K562 (cell line): ENCODE measurements at regions not wholly inside any gene's neighbourhood (a gene's known extent, or its start where the extent isn't known, plus 50 kb on each side); places are given as distances from the start of the nearest gene placed in this dataset.

Source experiments
- ATAC-seq: fragments of 200-7000 bp; cut with Tn5 transposase; 3 replicates; pipeline ENCODE4 v1.9.1; 2020; ENCODE audit warnings: moderate library complexity
- BruUV-seq: library from RNA; stranded (reverse); fragments of 400-500 nt; replicated peaks from 2 replicates; lab custom pipeline; 2021; lab: Mats Ljungman, UMichigan
- CTCF ChIA-PET: fragments of 300-600 bp; formaldehyde crosslinking; extraction: SDS; loops from one replicate; lab custom pipeline; 2021; ENCODE audit warnings: low intra/inter-chr PET ratio; lab: Yijun Ruan, JAX
- POLR2A ChIA-PET: fragments of 300-600, 350-650 bp; sonication (Branson Sonifier 250); formaldehyde crosslinking; extraction: SDS; loops from one replicate; lab custom pipeline; 2021; ENCODE audit warnings: antibody characterized with exemption, inconsistent platforms; lab: Yijun Ruan, JAX
- DNase-seq, 4 experiments: peaks; one replicate each; pipeline versions ENCODE4 v3.0.0 to v3.0.0-alpha.2; 2011 to 2018; ENCODE audit warnings: low spot score in 3 of 4, mixed read lengths in 3 of 4; ENCODE audit errors: extremely low read depth in 1 of 4
- FAIRE-seq: peaks from 2 replicates; lab custom pipeline; 2011; peaks lifted over from hg19 to GRCh38; lab: Jason Lieb, UNC
- H2AFZ ChIP-seq: 2 replicates; pipeline ENCODE4 v1.6.0; 2011; ENCODE audit warnings: low read depth, low read length, control low read depth, inconsistent platforms
- H3K27ac ChIP-seq: fragments of 200-600 bp; 3 replicates; pipeline ENCODE4 v1.8.0; 2011; ENCODE audit warnings: low read depth, mild to moderate bottlenecking, control low read depth, inconsistent platforms, low read length, moderate library complexity, mixed read lengths; ENCODE audit errors: extremely low read depth
- H3K27me3 ChIP-seq, 2 experiments: fragments of 300-600 bp in 1 of 2; 2 replicates in 1 of 2; 3 replicates in 1 of 2; pipeline versions ENCODE4 v1.6.0 to v1.8.0; 2011; ENCODE audit warnings: inconsistent platforms in 2 of 2, low read length in 2 of 2, mild to moderate bottlenecking in 1 of 2, mixed read lengths in 1 of 2, moderate library complexity in 1 of 2; ENCODE audit not compliant: control insufficient read depth in 2 of 2, insufficient read depth in 2 of 2
- H3K36me3 ChIP-seq: fragments of 300-600 bp; 3 replicates; pipeline ENCODE4 v1.8.0; 2011; ENCODE audit warnings: mild to moderate bottlenecking, low read length, inconsistent platforms; ENCODE audit not compliant: control insufficient read depth, insufficient read depth
- H3K4me1 ChIP-seq, 2 experiments: fragments of 200-600 bp in 1 of 2; replicated peaks in 1 of 2; 2 replicates in 1 of 2; 3 replicates in 1 of 2; pipeline versions ENCODE4 v1.5.1 to v1.8.0; 2011; ENCODE audit warnings: inconsistent platforms in 2 of 2, low read length in 2 of 2, mild to moderate bottlenecking in 1 of 2, mixed read lengths in 1 of 2, moderate library complexity in 1 of 2; ENCODE audit not compliant: control insufficient read depth in 2 of 2, insufficient read depth in 2 of 2
- H3K4me2 ChIP-seq: 2 replicates; pipeline ENCODE4 v1.6.1; 2011; ENCODE audit warnings: low read length, control low read depth, inconsistent platforms, mixed read lengths; ENCODE audit not compliant: insufficient read depth
- H3K4me3 ChIP-seq: fragments of 200-600 bp; sonication (generic), shearing (Covaris generic); 2 replicates; pipeline ENCODE4 v1.5.1; 2016; ENCODE audit warnings: control low read depth, inconsistent platforms
- H3K79me2 ChIP-seq: fragments of 200-600 bp; 3 replicates; pipeline ENCODE4 v1.8.0; 2011; ENCODE audit warnings: low read length, inconsistent platforms; ENCODE audit not compliant: control insufficient read depth, insufficient read depth
- H3K9ac ChIP-seq, 2 experiments: 2 replicates each; pipeline versions ENCODE4 v1.6.0 to v1.6.1; 2011; ENCODE audit warnings: low read depth in 2 of 2, low read length in 2 of 2, control low read depth in 1 of 2, inconsistent platforms in 1 of 2, mild to moderate bottlenecking in 1 of 2, mixed read lengths in 1 of 2; ENCODE audit not compliant: insufficient read depth in 1 of 2
- H3K9me1 ChIP-seq: one replicate; pipeline ENCODE4 v1.6.0; 2011; ENCODE audit warnings: inconsistent platforms, mild to moderate bottlenecking, low read length, moderate library complexity; ENCODE audit not compliant: control insufficient read depth, insufficient read depth
- H3K9me3 ChIP-seq: replicated peaks from 2 replicates; pipeline ENCODE4 v1.5.1; 2011; ENCODE audit warnings: low read depth, low read length, inconsistent platforms; ENCODE audit not compliant: control insufficient read depth, insufficient read depth
- H4K20me1 ChIP-seq: replicated peaks from 2 replicates; pipeline ENCODE4 v1.6.1; 2011; ENCODE audit warnings: low read length, inconsistent platforms, mixed read lengths; ENCODE audit not compliant: control insufficient read depth, insufficient read depth
- BRCA1 ChIP-seq, 2 experiments: fragments of 450-650 bp in 1 of 2; sonication (generic) in 1 of 2; formaldehyde crosslinking in 1 of 2; IDR thresholded peaks; 2 replicates each; pipeline versions ENCODE4 v1.5.0 to v1.6.1; 2017 to 2020; ENCODE audit warnings: mild to moderate bottlenecking in 1 of 2, missing genetic modification reagents in 1 of 2
- CBX2 ChIP-seq: fragments of 200-600 bp; sonication (generic); IDR thresholded peaks from one replicate; pipeline ENCODE4 v1.6.1; 2012; ENCODE audit warnings: mild to moderate bottlenecking, low read length, inconsistent platforms; ENCODE audit not compliant: insufficient read depth, poor library complexity, severe bottlenecking
- EP400 ChIP-seq: fragments of 450-650 bp; IDR thresholded peaks from 2 replicates; pipeline ENCODE4 v1.6.1; 2017; ENCODE audit warnings: antibody characterized with exemption, mild to moderate bottlenecking, moderate library complexity
- FOXA3 ChIP-seq, 2 experiments: fragments of 450-650 bp in 1 of 2; sonication (generic) in 1 of 2; formaldehyde crosslinking; IDR thresholded peaks in 1 of 2; conservative IDR thresholded peaks in 1 of 2; 2 replicates each; pipeline versions ENCODE4 v1.4.0 to v1.8.0; 2020 to 2022; ENCODE audit warnings: mild to moderate bottlenecking in 2 of 2, missing genetic modification reagents in 1 of 2
- FUS ChIP-seq: fragments of 200-400 bp; formaldehyde crosslinking; optimal IDR thresholded peaks from 2 replicates; pipeline ENCODE3; 2017; ENCODE audit warnings: low read depth, low read length
- GTF2E2 ChIP-seq: fragments of 200-800 bp; sonication (Bioruptor generic); IDR thresholded peaks from 2 replicates; pipeline ENCODE4 v1.6.1; 2016; ENCODE audit warnings: missing genetic modification characterization, missing compliant biosample characterization
- HDAC6 ChIP-seq: IDR thresholded peaks from 2 replicates; pipeline ENCODE4 v1.6.1; 2012; ENCODE audit warnings: low read depth, mild to moderate bottlenecking, control low read depth, inconsistent platforms, low read length, moderate library complexity
- KDM4B ChIP-seq, 2 experiments: fragments of 450-650 bp in 1 of 2; sonication (generic) in 1 of 2; IDR thresholded peaks; 2 replicates each; pipeline ENCODE4 v1.6.1; 2016 to 2017; ENCODE audit warnings: borderline replicate concordance in 2 of 2, antibody characterized with exemption in 1 of 2, low read depth in 1 of 2, mild to moderate bottlenecking in 1 of 2
- KLF16 ChIP-seq: IDR thresholded peaks from 2 replicates; pipeline ENCODE4 v1.6.1; 2016; ENCODE audit warnings: antibody characterized with exemption
- MLX ChIP-seq, 2 experiments: fragments of 450-650 bp in 1 of 2; sonication (generic) in 1 of 2; formaldehyde crosslinking; conservative IDR thresholded peaks; 2 replicates each; pipeline versions ENCODE4 v1.4.0 to v1.8.1; 2020 to 2022; ENCODE audit warnings: mild to moderate bottlenecking in 1 of 2, missing genetic modification reagents in 1 of 2
- MXI1 ChIP-seq: IDR thresholded peaks from 2 replicates; pipeline ENCODE4 v1.6.1; 2011; ENCODE audit warnings: low read depth, mild to moderate bottlenecking, improper control_type of control experiment, low read length
- SMAD3 ChIP-seq: fragments of 450-650 bp; formaldehyde crosslinking; conservative IDR thresholded peaks from 2 replicates; pipeline ENCODE4 v1.4.0; 2020; ENCODE audit warnings: mild to moderate bottlenecking
- SRSF1 ChIP-seq: fragments of 200-400 bp; formaldehyde crosslinking; IDR thresholded peaks from 2 replicates; pipeline ENCODE4 v1.6.1; 2017; ENCODE audit warnings: mild to moderate bottlenecking, low read depth, low read length, moderate library complexity
- TAF15 ChIP-seq: fragments of 200-400 bp; formaldehyde crosslinking; IDR thresholded peaks from 2 replicates; pipeline ENCODE4 v1.6.1; 2017; ENCODE audit warnings: mild to moderate bottlenecking, low read depth, low read length, moderate library complexity
- TBL1XR1 ChIP-seq, 2 experiments: IDR thresholded peaks; 2 replicates each; pipeline ENCODE4 v1.6.1; 2012; ENCODE audit warnings: improper control_type of control experiment in 2 of 2, low read length in 2 of 2, mild to moderate bottlenecking in 1 of 2
- ZNF239 ChIP-seq: fragments of 250-450 bp; sonication (Bioruptor Pico); IDR thresholded peaks from 2 replicates; pipeline ENCODE4 v1.4.0; 2020; ENCODE audit warnings: mild to moderate bottlenecking
- ZNF274 ChIP-seq: IDR thresholded peaks from 2 replicates; pipeline ENCODE4 v1.6.1; 2011; ENCODE audit warnings: low read depth, mild to moderate bottlenecking, low read length, moderate library complexity, borderline replicate concordance
- ZNF282 ChIP-seq: sonication (generic); formaldehyde crosslinking; IDR thresholded peaks from 2 replicates; pipeline ENCODE4 v1.8.1; 2023; ENCODE audit warnings: missing genetic modification reagents
- ZNF316 ChIP-seq: fragments of 450-650 bp; IDR thresholded peaks from 2 replicates; pipeline ENCODE4 v1.6.1; 2016
- ZNF589 ChIP-seq: fragments of 200-800 bp; sonication (Bioruptor generic); IDR thresholded peaks from 2 replicates; pipeline ENCODE4 v1.6.1; 2016; ENCODE audit warnings: low read depth, missing genetic modification characterization, missing compliant biosample characterization
- WGBS: fragments of 100-300 bp; shearing (Covaris generic); methylation state at CpG from one replicate; pipeline ENCODE4 v1.1.6; 2016; ENCODE audit warnings: low coverage, mixed read lengths; ENCODE audit not compliant: insufficient coverage; ENCODE audit errors: missing lambda C conversion rate; 5-methylcytosine and 5-hydroxymethylcytosine counted together
- in situ Hi-C: fragments of 300-500 bp; cut with MboI; formaldehyde crosslinking; loops from 4 replicates; pipeline ENCODE4 v1.15.0; 2018; ENCODE audit warnings: inconsistent platforms, mixed read lengths
- intact Hi-C: fragments of 100-400 bp; cut with micrococcal nuclease; formaldehyde crosslinking; loops from 2 replicates; pipeline ENCODE4 v1.14.2; 2022

- TF ChIP-seq MLX (CRISPR knock-in tag; conservative IDR thresholded peaks at IDR 0.05) (no peak), TBL1XR1 (IDR thresholded peaks at IDR 0.05; ENCODE audit: low read length in 2 of 2) (no peak), SMAD3 (no peak)
- TF ChIP-seq, all 486 proteins: peak for 0
These were observed 58.7 kb upstream of the GPC1 start (continued) for GRCh38 chr2:240376739-240377138.

GRCh38 chr2:240377366-240377765, 58.1 kb upstream of the GPC1 start:
- H2AFZ ChIP-seq, result no peak overlapping the region
- in situ Hi-C loops, result no loop called here
- H3K9me3 ChIP-seq, result no peaks in the 10 kb centered on the region
- no peaks in the 10 kb centered on the region for H3K4me1 ChIP-seq
- no TSS peak for BruUV-seq
- intact Hi-C loops, result no loop called here
- H3K9ac ChIP-seq, result no peak overlapping the region
- no peaks in the 10 kb centered on the region for H3K79me2 ChIP-seq
- H4K20me1 ChIP-seq, result no peaks in the 10 kb centered on the region
- no peak overlapping the region for H3K4me3 ChIP-seq
- H3K36me3 ChIP-seq, result no peaks in the 10 kb centered on the region
- CTCF ChIA-PET, result no interaction called here
- H3K27me3 ChIP-seq, result peaks cover 0 to 46% of the 10 kb centered on the region in 2 experiments; a peak in 3 of 5 replicates
- TF ChIP-seq CBX2 (no peak), BRCA1 (IDR thresholded peaks at IDR 0.05) (no peak), BRCA1 (CRISPR knock-in tag; IDR thresholded peaks at IDR 0.05) (no peak), GTF2E2 (tag) (no peak), ZNF316 (no peak), SRSF1 (no peak), ZNF239 (CRISPR knock-in tag) (no peak), TAF15 (no peak), MXI1 (no peak), FOXA3 (CRISPR knock-in tag; conservative IDR thresholded peaks at IDR 0.05 in 1 of 2, IDR thresholded peaks at IDR 0.05 in 1 of 2) (no peak), MLX (CRISPR knock-in tag; conservative IDR thresholded peaks at IDR 0.05) (no peak), EP400 (no peak), HDAC6 (no peak), FUS (no peak), ZNF282 (no peak), ZNF274 (no peak), ZNF589 (no peak), KLF16 (no peak), KDM4B (IDR thresholded peaks at IDR 0.05; ENCODE audit: borderline replicate concordance in 2 of 2, low read depth in 1 of 2) (no peak)
- no peak for DNase-seq
- whole genome bisulfite sequencing, result 0% methylated on average over 10 of the region's 10 CpGs
- FAIRE-seq, result no peak
- H3K9me1 ChIP-seq, result no peaks in the 10 kb centered on the region
- H3K4me2 ChIP-seq, result no peak overlapping the region
- POLR2A ChIA-PET, result no interaction called here
- ATAC-seq, result no peak
- H3K27ac ChIP-seq, result no peak overlapping the region
